ENCODE measurements at regions not wholly inside any gene's neighbourhood (a gene's known extent, or its start where the extent isn't known, plus 50 kb on each side); places are given as distances from the start of the nearest gene placed in this dataset.
A peak's percentile ranks its signal among the peaks of the same experiment; 100 is the strongest.

GRCh38 chr18:21162786-21163185, 51.2 kb upstream of the ROCK1 start:
- ATAC-seq: no peak
- H3K27ac Mint-ChIP-seq: no peak overlapping the region
- CTCF ChIA-PET: interaction anchor here (1.1 kb wide), 1 partner anchor 16 kb away, joined by 3 read pairs; no protein-coding TSS in a partner anchor
- DNase-seq (ENCODE audit: low spot score): no peak
- no peak overlapping the region for H3K4me3 Mint-ChIP-seq
- H3K9me3 Mint-ChIP-seq: no peaks in the 10 kb centered on the region
- TF ChIP-seq GRHL2 (CRISPR knock-in tag; IDR thresholded peaks at IDR 0.05; ENCODE audit: insufficient replicate concordance, severe bottlenecking) (no peak), E2F5 (CRISPR knock-in tag; IDR thresholded peaks at IDR 0.05) (no peak), SP1 (CRISPR knock-in tag; conservative IDR thresholded peaks at IDR 0.05) (no peak), ZNF512 (CRISPR knock-in tag; IDR thresholded peaks at IDR 0.05; ENCODE audit: borderline replicate concordance) (no peak), MXD4 (CRISPR knock-in tag; IDR thresholded peaks at IDR 0.05; ENCODE audit: borderline replicate concordance) (no peak), FOXK1 (CRISPR knock-in tag; IDR thresholded peaks at IDR 0.05) (no peak), ZNF532 (CRISPR knock-in tag; IDR thresholded peaks at IDR 0.05; ENCODE audit: borderline replicate concordance) (no peak)
- POLR2A ChIA-PET: interaction anchor here (0.6 kb wide), 1 partner anchor 32 kb away, joined by 4 read pairs; no protein-coding TSS in a partner anchor
- peaks cover 6% of the 10 kb centered on the region for H3K4me1 Mint-ChIP-seq
- H3K27me3 Mint-ChIP-seq (ENCODE audit: low read depth): no peaks in the 10 kb centered on the region; the same call in 1 of the 2 replicates
- H3K36me3 Mint-ChIP-seq: no peaks in the 10 kb centered on the region

- H3K4me1 Mint-ChIP-seq: peaks cover 7% of the 10 kb centered on the region
- ATAC-seq: no peak
- POLR2A ChIA-PET: no interaction called here
Observed at GRCh38 chr18:21163647-21164547, 52.3 kb upstream of the ROCK1 start.

GRCh38 chr18:21164548-21165095, 53.0 kb upstream of the ROCK1 start:
- H3K36me3 Mint-ChIP-seq: no peaks in the 10 kb centered on the region
- H3K27me3 Mint-ChIP-seq (ENCODE audit: low read depth): no peaks in the 10 kb centered on the region; the same call in 1 of the 2 replicates
- CTCF ChIA-PET: no interaction called here
- no peak for TF ChIP-seq HMGXB4 (CRISPR knock-in tag; IDR thresholded peaks at IDR 0.05)
- no peak for TF ChIP-seq SMAD4 (CRISPR knock-in tag; IDR thresholded peaks at IDR 0.05)
- TF ChIP-seq MXD4 (CRISPR knock-in tag; IDR thresholded peaks at IDR 0.05; ENCODE audit: borderline replicate concordance): no peak
- TF ChIP-seq SMAD3 (CRISPR knock-in tag; IDR thresholded peaks at IDR 0.05; ENCODE audit: borderline replicate concordance): no peak
- TF ChIP-seq IRF1 (CRISPR knock-in tag; IDR thresholded peaks at IDR 0.05): no peak
- no peak for TF ChIP-seq ZNF512 (CRISPR knock-in tag; IDR thresholded peaks at IDR 0.05; ENCODE audit: borderline replicate concordance)
- TF ChIP-seq CREB1 (CRISPR knock-in tag; IDR thresholded peaks at IDR 0.05): no peak
- TF ChIP-seq E2F5 (CRISPR knock-in tag; IDR thresholded peaks at IDR 0.05): no peak
- TF ChIP-seq ELF4 (CRISPR knock-in tag; IDR thresholded peaks at IDR 0.05; ENCODE audit: low read depth): no peak
- TF ChIP-seq SOX15 (CRISPR knock-in tag; IDR thresholded peaks at IDR 0.05): no peak
- H3K27ac Mint-ChIP-seq: no peak overlapping the region
- H3K4me3 Mint-ChIP-seq: no peak overlapping the region
- no peak for ATAC-seq
- no peaks in the 10 kb centered on the region for H3K9me3 Mint-ChIP-seq
- POLR2A ChIA-PET: interaction anchor here (0.6 kb wide), 2 partner anchors 81 to 1971 kb away, joined by 3 to 4 read pairs; partner anchors contain the start of gene CABLES1
- DNase-seq (ENCODE audit: low spot score): no peak
- H3K4me1 Mint-ChIP-seq: peaks cover 7% of the 10 kb centered on the region

More at GRCh38 chr18:21163647-21164547, 52.3 kb upstream of the ROCK1 start:
- no peaks in the 10 kb centered on the region for H3K9me3 Mint-ChIP-seq
- no peaks in the 10 kb centered on the region; the same call in 1 of the 2 replicates for H3K27me3 Mint-ChIP-seq (ENCODE audit: low read depth)
- no peaks in the 10 kb centered on the region for H3K36me3 Mint-ChIP-seq
- H3K27ac Mint-ChIP-seq: no peak overlapping the region
- no peak overlapping the region for H3K4me3 Mint-ChIP-seq
- CTCF ChIA-PET: interaction anchor here (1.1 kb wide), 1 partner anchor 15 kb away, joined by 3 read pairs; no protein-coding TSS in a partner anchor
- TF ChIP-seq TEAD1 (CRISPR knock-in tag; IDR thresholded peaks at IDR 0.05) (no peak), ZNF121 (CRISPR knock-in tag; IDR thresholded peaks at IDR 0.05) (0 out of 2 replicates have a peak, but pooled peaks have one; percentile 13)
- DNase-seq (ENCODE audit: low spot score): no peak

Measured in WTC11 (cell line).